ENCODE measurements at regions not wholly inside any gene's neighbourhood (a gene's known extent, or its start where the extent isn't known, plus 50 kb on each side); places are given as distances from the start of the nearest gene placed in this dataset.

- DNase-seq = no peak
Measured at GRCh38 chr1:29658688-29659087, 422.4 kb downstream of the PTPRU start.

GRCh38 chr1:29657816-29658215, 421.5 kb downstream of the PTPRU start:
- DNase-seq = no peak

GRCh38 chr1:29655945-29656850, 419.9 kb downstream of the PTPRU start:
- peak; percentile 17 for DNase-seq

GRCh38 chr1:29655145-29655544, 418.8 kb downstream of the PTPRU start:
- DNase-seq = no peak

GRCh38 chr1:29653886-29654450, 417.6 kb downstream of the PTPRU start:
- DNase-seq = no peak

GRCh38 chr1:29653034-29653810, 416.9 kb downstream of the PTPRU start:
- DNase-seq = no peak

GRCh38 chr1:29651684-29652665, 415.7 kb downstream of the PTPRU start:
- DNase-seq = no peak

GRCh38 chr1:29651246-29651645, 414.9 kb downstream of the PTPRU start:
- DNase-seq = no peak

GRCh38 chr1:29650476-29650875, 414.2 kb downstream of the PTPRU start:
- no peak for DNase-seq

GRCh38 chr1:29650041-29650400, 413.7 kb downstream of the PTPRU start:
- DNase-seq = no peak

- DNase-seq = peak; percentile 49
Measured at GRCh38 chr1:29649189-29650040, 413.1 kb downstream of the PTPRU start.

- DNase-seq = no peak
Measured at GRCh38 chr1:29648798-29649188, 412.5 kb downstream of the PTPRU start.

GRCh38 chr1:29648026-29648425, 411.7 kb downstream of the PTPRU start:
- no peak for DNase-seq

- DNase-seq = no peak
Measured at GRCh38 chr1:29647581-29647980, 411.3 kb downstream of the PTPRU start.

GRCh38 chr1:29646161-29646775, 409.9 kb downstream of the PTPRU start:
- no peak for DNase-seq

- DNase-seq = no peak
Measured at GRCh38 chr1:29645586-29645985, 409.3 kb downstream of the PTPRU start.

- no peak for DNase-seq
Measured at GRCh38 chr1:29644812-29645211, 408.5 kb downstream of the PTPRU start.

- no peak for DNase-seq
Measured at GRCh38 chr1:29643838-29644440, 407.6 kb downstream of the PTPRU start.

GRCh38 chr1:29643281-29643680, 407.0 kb downstream of the PTPRU start:
- no peak for DNase-seq

- DNase-seq = no peak
Measured at GRCh38 chr1:29642519-29642918, 406.2 kb downstream of the PTPRU start.

- DNase-seq = no peak
Measured at GRCh38 chr1:29641921-29642320, 405.6 kb downstream of the PTPRU start.

Data from EL (cell line).